Effector CD8-positive, alpha-beta T cell (primary cell): ENCODE measurements at regions not wholly inside any gene's neighbourhood (a gene's known extent, or its start where the extent isn't known, plus 50 kb on each side); places are given as distances from the start of the nearest gene placed in this dataset.
"Not testable (repeated sequence)": the region's sequence is repeated elsewhere in the genome, so short reads cannot be mapped to it uniquely, and the experiment has no call there.

ENCODE experiments used
- DNase-seq: peaks from one replicate; lab custom pipeline; 2025; lab: John Stamatoyannopoulos, UW

DNA sequence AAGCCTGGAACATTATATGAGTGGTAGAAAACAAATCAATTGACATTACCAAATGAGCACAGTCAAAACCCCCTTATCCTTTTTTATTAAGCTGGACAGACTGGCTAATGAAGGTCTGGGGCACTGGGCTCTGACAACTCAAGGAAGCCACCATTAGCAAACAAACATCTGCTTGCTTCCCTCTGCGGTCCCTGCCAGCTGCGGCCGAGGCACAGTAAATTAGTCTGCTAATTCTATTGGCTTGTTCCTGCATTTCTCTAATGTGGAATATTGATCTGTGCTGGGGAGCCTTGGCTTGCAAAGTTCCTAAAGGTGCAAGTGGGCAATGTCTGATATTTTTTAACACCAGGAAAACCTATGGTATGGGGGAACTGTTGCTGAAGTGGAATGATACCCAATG, 300.3 kb downstream of the MTX2 start:
- no peak for DNase-seq

DNA sequence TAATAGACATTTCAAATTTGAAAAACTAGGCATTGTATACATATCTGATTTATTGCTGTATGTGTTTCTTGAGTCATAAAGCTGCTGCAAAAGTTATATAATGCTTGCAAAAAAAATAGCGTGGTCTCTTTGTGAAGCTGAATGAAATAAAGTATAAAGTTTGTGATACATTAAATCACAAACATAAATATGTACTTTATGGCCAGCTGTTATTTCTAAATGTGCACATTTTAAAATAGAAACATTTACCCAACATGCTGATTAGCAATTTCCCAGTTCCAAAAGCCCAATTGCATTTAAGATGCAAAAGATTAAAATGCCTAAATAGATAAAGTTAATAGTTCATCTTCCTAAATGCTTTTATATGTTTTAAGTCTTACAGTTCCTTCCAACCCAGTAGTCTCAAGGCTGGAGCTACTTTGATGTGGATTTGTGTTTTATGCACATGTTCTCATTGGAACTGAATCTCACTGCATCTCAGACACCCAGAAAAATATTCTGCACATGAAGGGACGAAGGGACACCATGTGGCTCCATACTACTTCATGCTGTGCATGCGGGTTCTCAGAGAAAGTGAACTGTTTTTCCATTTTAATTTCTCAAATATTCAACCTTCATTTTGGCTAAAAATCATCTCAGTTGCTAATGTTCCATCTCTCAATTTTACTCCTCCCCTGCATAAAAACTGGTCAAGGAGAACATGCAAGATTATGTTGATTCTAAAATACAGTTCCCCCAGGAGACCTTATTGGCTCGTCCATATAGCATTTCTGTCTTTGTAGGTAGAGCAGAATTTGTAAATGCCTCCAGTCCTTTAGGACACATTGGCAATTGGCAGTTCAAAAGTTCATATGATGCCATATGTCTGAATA, 304.6 kb downstream of the MTX2 start:
- DNase-seq, result no peak

DNA sequence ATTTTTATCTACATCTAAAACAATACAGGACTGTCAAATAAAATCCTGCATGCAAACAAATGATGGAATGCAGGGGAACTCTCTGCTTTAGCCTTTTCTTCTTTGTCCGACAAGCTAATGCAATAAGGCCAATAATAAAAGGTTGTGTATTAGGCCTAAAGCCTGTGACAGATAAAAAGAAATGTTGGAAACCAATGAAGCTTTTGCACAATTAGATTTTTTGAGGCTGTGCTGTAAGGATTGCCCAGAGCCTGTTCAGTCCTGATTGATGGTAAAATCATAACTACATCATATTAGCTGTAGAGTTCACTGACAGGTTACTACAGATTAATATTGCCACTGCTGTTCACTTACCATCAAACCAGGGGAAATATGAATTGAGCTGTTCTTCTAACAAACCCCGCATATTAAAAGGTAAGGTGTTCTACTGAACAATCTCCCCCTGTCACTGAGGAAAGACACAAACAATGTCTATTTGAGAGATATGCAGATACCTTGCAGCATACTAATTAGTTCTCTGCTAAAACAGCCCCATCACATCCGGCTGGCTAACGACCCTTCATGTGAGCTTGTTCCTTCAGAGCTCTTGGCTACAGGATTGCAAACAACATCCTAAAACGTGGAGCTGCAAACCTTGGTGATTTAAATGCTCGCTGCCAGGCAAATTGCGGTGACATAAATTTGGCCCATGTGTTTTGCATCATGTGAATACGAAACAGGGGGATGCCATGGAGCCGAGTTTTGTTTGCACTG, 305.4 kb downstream of the MTX2 start:
- DNase-seq, result no peak

DNA sequence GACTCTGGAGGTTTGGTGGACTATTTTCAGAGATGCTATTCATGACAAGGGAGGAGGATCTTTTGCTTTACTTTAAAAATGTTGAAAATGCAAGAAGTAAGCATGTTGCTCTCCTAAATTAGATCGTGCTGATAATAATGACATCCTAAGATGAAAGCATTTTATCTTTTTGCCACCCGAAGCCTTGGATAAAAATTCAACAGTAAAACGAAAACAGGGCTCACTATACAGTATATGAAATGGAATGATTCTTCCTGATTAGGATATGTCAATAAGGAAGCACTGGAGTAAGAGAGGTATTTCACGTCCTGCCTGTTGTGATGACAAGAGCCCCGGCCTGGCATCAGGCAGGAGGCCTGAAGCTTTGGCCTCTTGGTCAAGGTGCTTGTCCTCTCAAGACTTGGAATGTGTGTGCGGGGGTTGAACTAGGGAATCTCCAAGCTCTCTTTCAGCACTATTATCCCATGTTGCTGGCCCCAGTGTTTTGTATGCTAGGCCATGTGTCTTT, 306.0 kb downstream of the MTX2 start:
- no peak for DNase-seq

DNA sequence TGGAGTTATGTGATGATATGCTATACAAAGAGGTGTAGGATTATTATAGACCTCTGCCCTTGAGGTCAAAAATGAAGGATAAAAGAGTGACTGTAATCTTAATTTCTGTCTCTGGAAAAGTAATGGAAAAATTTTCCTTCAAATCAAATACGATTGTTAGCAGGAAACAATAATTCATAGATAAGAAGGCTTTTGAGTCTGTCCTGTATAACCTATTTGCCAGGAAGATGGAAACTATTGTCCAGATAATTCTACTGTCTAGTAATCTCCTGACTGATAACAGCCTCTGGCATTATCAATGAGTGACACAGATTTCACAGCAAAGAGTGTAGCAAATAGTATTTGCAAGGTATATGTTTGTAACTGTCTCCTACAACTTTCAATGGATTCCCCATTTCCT, 307.8 kb downstream of the MTX2 start:
- no peak for DNase-seq

DNA sequence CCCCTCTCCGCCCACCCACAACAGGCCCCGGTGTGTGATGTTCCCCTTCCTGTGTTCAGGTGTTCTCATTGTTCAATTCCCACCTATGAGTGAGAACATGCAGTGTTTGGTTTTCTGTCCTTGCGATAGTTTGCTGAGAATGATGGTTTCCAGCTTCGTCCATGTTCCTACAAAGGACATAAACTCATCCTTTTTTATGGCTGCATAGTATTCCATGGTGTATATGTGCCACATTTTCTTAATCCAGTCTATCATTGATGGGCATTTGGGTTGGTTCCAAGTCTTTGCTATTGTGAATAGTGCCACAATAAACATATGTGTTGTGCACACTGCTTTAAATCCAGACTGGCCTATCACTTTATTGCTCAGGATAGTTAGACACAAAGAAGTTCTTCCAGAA, 309.1 kb downstream of the MTX2 start:
- not testable (repeated sequence) for DNase-seq

DNA sequence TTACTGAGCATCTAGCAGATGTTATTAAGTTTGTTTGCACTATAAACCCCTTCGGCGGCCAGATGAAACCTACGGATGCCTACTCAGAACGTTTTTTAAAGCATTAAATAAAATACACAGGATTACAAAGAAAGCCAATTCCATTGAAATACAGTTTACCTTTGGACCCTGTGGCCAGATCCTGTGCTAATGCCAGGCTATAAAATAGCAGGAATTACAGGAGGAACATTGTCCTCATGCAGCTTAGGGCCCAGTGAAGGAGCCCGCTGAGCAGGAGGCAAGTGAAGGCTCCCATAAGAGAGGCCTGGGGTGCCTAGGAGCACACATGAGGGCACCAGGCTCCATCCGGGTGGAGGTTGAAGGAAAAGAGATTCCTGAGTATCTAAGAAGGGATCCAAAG, 310.4 kb downstream of the MTX2 start:
- no peak for DNase-seq

DNA sequence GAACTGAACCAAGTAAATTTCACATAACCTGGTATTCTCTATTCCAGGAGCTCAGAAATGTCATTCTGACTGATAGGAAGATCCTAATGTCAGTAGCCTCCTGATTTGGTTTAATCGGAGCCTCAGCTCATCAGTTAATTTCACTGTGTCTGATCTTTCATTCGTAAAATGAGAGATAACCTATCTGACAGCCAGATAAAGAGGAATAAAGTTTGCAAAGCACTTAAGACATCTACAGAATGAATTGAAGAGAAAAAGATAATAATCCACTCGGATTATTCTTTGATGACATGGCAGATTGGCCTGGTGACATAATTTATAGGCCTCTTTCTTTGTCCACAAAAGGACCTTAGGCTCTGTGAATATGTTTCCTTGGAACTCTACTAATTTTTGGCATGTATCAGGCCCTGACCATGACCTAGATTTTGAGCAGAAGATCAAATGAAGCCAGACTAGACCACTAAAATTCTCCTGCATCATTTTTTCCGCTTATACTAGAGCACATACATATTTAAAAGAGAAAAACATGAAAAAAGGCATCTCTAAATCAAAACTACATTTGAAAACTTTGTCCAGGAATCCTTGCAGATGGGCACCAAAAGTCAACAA, 312.4 kb downstream of the MTX2 start:
- DNase-seq, result no peak

DNA sequence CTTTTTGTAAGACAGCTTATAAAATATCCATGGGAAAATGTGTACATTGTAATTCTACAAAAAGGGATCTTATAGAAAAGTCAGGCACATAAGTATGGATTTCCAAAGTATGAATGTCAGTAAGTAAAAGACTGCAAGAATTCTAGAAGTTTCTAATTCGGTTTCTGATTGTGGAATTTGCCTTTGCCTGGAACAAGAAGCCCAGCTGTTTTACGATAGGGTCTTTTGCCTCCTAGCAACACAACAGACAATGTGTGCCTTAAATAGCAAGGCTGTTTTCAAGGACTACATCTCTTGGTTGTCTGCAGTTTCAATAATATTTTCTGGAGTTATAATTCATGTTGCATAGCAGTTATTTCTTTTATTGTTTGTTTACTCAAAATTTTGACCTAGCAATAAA, 312.9 kb downstream of the MTX2 start:
- no peak for DNase-seq

DNA sequence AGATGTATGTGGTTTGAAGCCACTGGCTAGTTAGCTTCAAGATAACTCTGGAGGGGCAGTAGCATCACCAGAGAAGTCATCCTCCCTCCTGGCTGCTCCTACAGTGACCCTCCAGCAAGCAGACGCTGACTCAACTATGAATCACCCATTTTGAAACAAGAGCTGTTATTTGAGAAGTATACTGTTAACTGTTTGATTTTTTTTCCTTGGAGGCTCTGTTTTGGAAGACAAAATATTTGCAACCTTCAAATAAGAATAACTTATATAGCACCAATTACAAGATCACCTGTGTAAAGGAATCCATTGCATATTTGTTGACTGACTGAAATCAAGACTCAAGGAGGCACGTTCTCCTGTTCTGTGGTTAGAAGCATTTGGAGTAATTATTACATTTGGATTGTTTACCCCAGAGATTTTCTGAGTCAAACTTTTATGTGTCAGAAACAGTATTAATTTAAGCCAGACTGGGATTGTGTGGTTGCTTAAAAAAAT, 313.8 kb downstream of the MTX2 start:
- DNase-seq, result no peak

DNA sequence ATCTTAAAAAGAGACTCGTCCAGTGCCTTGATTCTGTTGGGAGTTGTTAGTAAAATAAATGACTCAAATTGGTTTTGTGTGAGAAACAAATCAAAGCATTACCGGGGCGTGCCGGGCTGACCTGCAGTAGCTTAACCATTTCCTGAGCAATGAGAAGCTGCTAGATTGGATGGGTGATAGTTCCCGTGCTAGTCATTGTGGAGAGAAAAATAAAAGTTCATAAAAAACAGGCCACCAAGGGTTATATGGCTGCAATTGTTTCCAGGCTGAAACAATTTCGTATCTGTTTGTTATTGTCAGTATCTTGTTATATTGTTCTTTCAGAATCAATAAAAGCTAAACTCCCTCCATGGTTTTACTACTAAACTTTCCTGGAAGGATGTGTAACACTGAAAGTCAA, 314.4 kb downstream of the MTX2 start:
- no peak for DNase-seq

DNA sequence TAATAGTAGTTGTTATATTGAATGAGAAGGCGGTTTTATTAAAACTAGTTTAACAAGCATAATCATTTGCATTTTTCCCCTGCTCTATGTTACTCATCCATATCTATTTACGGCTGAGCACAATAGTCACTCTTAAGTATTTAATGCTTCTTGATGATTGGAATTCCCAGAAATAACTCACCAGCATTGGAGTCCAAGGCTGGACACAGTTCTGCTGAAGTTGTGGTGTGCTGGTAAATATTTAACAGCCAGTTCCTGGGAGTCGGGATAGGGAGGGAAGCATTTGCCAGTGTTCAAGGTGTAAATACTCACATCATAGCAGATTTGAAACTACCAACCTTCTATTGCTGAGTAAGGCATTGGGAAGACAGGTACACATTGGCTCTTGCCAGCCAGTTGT, 315.1 kb downstream of the MTX2 start:
- DNase-seq, result no peak

DNA sequence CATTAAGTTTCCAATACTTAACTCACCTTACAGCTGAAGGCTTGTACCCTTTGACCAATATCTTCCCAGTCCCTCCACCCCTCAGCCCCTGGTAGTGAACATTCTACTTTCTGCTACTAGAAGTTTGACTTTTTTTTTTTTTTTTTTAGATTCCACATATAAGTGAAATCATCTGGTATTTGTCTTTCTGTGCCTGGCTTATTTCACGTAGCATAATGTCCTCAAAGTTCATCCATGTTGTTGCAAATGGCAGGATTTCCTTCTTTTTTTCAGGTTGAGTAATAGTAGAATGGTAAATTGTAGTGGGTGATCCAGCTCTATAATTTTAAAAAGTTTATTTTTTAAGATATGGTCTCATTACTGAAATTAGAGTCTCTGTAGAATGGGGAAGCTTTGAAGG, 316.0 kb downstream of the MTX2 start:
- no peak for DNase-seq

DNA sequence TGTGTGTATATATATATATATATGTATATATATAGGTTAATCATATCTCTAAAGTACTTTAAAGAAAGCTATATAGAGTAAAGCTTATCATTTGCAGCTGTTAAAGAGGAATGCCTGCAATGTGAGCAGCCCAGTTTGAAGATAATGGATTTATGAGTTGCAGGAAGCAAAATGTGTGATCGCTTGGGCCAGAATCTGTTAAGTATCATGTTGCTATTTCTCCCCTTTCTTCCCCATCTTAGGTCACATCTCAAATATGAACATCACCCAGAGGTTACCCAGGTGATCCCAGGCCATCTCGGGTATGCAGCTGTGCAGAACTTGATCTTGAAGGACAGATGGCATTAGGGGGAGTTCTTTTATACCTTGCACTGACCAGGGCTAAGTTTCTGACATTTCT, 316.5 kb downstream of the MTX2 start:
- no peak for DNase-seq

DNA sequence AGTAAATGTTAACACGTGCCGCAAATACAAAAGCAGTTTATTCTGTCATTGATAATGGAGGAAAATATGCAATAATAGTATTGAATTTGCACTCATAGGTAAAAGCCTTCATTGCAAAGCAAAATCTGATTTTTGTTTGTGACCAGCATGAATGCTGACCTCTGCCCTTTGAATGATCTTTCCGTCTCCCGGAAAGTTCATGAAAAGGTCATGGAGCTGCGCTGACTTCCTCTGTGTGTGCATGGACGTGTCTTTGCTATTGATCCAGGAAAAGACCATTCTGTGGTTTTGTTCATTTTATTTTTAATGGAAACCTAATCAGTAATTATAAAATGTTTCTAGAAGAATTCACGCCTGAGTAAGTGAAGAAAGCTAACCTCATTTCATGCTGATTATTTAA, 320.0 kb downstream of the MTX2 start:
- no peak for DNase-seq

DNA sequence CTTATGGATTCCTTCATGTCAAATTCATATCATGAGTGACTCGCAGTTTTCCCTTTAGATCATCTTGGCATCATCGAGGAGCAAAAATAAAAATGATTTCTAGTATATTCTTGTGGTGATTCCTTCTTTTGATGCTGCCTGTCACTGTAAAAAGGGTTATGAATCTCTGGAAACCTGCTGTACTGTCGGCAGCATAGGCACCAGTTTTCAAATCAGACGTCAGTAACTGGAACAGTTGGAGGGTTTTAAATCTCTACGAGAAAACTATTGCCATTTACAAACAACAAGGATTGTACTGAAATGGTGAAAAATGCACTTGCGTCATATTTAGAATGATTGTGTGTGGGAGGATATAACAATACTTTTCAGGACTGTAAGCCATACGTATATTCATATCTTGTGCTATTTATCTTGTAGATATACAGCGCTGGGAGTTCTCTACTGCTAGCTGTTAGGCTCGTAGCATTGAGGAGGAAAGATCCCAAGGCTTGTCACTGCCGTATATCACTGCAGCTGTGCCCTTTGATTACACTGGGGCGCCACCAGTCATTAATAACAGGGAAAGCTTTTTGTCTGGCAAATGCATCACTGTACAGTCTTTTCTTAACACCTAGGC, 320.7 kb downstream of the MTX2 start:
- no peak for DNase-seq

DNA sequence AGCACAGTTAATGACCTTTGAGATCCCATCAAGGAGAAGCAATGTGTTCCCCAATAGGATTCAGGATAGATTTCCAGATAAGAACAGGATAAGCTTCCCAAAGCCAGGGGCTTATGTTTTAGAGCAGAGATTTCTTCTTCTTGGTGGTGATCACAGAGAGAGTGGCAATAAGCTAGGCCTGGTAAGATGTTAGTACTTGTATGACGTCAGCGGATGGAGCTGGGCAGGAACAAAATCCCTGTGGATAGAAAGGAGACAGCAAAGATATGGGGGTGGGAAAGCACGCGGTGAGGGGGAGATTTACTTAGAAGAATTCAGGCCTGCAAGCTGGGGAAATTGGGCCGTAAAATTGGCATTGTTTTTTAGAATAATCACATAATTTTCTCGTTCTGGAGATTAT, 323.0 kb downstream of the MTX2 start:
- DNase-seq, result no peak

DNA sequence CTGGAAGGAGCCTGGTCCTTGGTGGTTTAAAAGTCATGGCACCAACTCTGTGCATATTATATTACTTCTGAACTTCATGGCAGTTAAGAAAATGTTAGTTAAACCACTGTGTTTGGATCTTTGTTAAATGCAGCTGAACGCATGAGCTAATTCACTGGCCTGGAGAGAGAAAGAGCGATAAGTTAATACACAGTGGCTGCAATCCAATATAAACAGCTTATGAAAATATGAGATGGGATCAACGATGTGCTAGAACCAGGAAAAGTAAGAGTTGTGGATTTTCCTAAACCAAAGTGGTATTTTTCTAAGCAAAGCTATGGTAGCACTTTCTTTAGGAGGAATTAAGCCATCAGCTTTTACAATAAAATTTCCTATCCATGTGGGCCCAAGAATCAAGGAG, 326.7 kb downstream of the MTX2 start:
- no peak for DNase-seq

DNA sequence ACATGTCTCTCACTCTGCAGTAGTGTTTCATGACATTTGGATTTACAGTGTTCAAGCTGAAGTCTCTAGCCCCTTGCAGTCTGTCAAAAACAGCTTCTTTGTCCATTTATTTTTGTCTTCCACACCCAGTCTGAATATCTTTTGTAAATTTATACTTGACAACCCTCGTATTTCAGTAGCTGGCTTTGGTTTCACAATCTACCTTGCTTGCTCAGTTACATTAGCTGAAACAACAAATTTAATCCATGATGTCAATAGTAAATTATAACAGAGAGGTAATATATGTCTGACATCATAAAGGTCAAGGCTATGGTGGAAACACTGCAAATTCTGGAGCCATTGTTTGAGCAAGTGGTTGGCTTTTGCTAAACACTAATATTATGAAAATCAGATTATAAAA, 328.7 kb downstream of the MTX2 start:
- no peak for DNase-seq

DNA sequence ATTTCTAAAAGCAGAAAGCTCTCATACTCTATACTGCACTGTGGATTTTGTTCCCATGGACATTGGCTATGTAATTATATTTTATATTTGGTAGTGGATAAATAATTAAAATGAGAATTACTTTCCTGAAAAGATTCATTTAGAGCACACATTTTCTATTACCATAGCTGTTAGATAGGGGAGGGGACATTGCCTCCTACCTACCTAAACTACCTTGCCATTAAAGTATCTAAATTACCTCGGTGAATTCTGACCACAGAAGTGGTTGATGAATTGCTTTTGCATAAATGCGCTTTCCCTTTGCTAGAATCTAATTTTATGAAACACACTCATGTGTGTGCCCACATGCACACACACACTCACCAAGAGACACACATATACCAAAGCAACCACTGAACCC, 329.1 kb downstream of the MTX2 start:
- DNase-seq, result no peak

DNA sequence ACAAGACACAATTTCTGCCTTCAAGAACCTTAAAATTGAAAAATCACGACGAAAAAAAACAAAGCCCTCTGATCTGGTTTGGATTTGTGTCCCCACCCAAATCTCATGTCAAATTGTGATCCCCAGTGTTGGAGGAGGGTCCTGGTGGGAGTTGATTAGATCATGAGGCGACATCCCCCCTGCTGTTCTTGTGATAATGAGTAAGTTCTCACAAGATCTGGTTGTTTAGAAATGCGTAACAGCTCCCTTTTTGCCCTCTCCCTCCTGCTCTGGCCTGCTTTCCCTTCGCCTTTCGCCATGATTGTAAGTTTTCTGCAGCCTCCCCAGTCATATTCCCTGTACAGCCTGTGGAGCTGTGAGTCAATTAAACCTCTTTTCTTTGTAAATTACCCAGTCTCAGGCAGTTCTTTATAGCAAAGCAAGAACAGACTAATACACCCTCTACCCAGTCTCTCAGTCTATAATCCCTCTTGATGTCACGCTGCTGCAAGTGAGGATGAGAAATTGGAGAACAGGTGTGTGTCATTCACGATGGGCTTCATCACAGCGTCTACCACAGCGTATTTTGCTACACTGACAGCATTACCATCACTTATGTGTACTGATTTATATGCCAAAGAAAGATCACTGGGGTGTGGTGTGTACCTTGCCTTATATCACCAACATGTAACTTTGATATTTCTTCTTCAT, 330.7 kb downstream of the MTX2 start:
- DNase-seq, result no peak

DNA sequence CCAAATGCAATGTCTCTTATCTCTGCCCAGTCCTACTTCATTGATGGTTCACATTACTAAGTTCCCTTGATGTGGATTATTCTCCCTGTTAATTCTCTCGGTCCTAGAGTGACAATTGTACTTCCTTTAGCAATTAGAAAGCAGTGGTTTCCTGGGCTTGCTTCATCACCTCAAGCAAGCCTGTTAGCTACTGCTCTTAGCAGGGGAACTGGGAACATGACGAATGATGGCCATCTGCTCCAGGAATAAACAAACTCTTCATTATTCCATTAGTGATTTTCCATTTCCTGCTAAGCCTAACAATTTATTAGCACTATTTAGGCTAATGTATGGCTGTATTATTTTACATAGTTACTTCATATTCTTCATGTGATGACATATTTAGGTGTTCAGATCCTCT, 331.8 kb downstream of the MTX2 start:
- no peak for DNase-seq
